B cell (primary cell): ENCODE measurements at regions not wholly inside any gene's neighbourhood (a gene's known extent, or its start where the extent isn't known, plus 50 kb on each side); places are given as distances from the start of the nearest gene placed in this dataset.
"Not testable (repeated sequence)": the region's sequence is repeated elsewhere in the genome, so short reads cannot be mapped to it uniquely, and the experiment has no call there.

ENCODE experiments used
- ATAC-seq: fragments of 200-7000 bp; cut with Tn5 transposase; one replicate; pipeline ENCODE4 v1.10.0; 2021; ENCODE audit warnings: low read depth, mild to moderate bottlenecking, moderate number of reproducible peaks, moderate library complexity
- CTCF ChIA-PET: fragments of 350-600 bp; sonication (Branson Sonifier 250); formaldehyde crosslinking; loops from one replicate; lab custom pipeline; 2021; ENCODE audit warnings: antibody characterized with exemption, inconsistent platforms; lab: Charles Lee
- POLR2A ChIA-PET: fragments of 350-600 bp; sonication (Branson Sonifier 250); formaldehyde crosslinking; loops from one replicate; lab custom pipeline; 2021; ENCODE audit warnings: antibody characterized with exemption; lab: Charles Lee
- DNase-seq: peaks from one replicate; pipeline ENCODE4 v3.0.0; 2013
- H2AFZ ChIP-seq: 2 replicates; pipeline ENCODE4 v1.6.1; 2012; ENCODE audit warnings: mild to moderate bottlenecking, low read depth, low read length; ENCODE audit not compliant: insufficient read depth, poor library complexity, severe bottlenecking
- H3K27ac ChIP-seq, 2 donors: 1 replicate in 1 of 2; 2 replicates in 1 of 2; pipeline ENCODE4 v1.5.1; 2012 to 2013; ENCODE audit warnings: low read length in 2 of 2, mild to moderate bottlenecking in 2 of 2, moderate library complexity in 1 of 2
- H3K27me3 ChIP-seq, 4 experiments: fragments of 200-600 bp in 1 of 4; sonication (generic) in 1 of 4; replicated peaks in 1 of 4; 1 replicate in 2 of 4; 2 replicates in 2 of 4; pipeline versions ENCODE4 v1.6.1 to v1.7.0; 2013 to 2016; ENCODE audit warnings: low read length in 3 of 4, mild to moderate bottlenecking in 2 of 4, mixed read lengths in 1 of 4, moderate library complexity in 1 of 4; ENCODE audit not compliant: insufficient read depth in 4 of 4, control insufficient read depth in 3 of 4; ENCODE audit errors: control extremely low read depth in 1 of 4
- H3K36me3 ChIP-seq, 2 experiments: replicated peaks in 1 of 2; 1 replicate in 1 of 2; 2 replicates in 1 of 2; pipeline versions ENCODE4 v1.6.1 to v1.7.1; 2013; ENCODE audit warnings: low read length in 1 of 2; ENCODE audit not compliant: insufficient read depth in 2 of 2, control insufficient read depth in 1 of 2; ENCODE audit errors: control extremely low read depth in 1 of 2, extremely low read depth in 1 of 2
- H3K4me1 ChIP-seq, 2 donors: fragments of 200-600 bp in 1 of 2; sonication (generic) in 1 of 2; 1 replicate in 1 of 2; 2 replicates in 1 of 2; pipeline versions ENCODE4 v1.5.1 to v1.6.1; 2013 to 2017; ENCODE audit warnings: low read length in 2 of 2; ENCODE audit not compliant: control insufficient read depth in 2 of 2, insufficient read depth in 2 of 2
- H3K4me2 ChIP-seq: replicated peaks from 2 replicates; pipeline ENCODE3; 2012; ENCODE audit warnings: mild to moderate bottlenecking, low read depth, low read length; ENCODE audit not compliant: poor library complexity, severe bottlenecking
- H3K4me3 ChIP-seq, 5 experiments: fragments of 200-600 bp in 1 of 5; sonication (generic) in 1 of 5; 1 replicate in 3 of 5; 2 replicates in 2 of 5; pipeline versions ENCODE4 v1.5.1 to v1.7.0; 2011 to 2016; ENCODE audit warnings: low read length in 4 of 5, mild to moderate bottlenecking in 4 of 5, low read depth in 2 of 5, control low read depth in 1 of 5, moderate library complexity in 1 of 5; ENCODE audit not compliant: insufficient read depth in 1 of 5; ENCODE audit errors: control extremely low read depth in 1 of 5, extremely low read depth in 1 of 5
- H3K79me2 ChIP-seq: fragments of 200-600 bp; sonication (generic); one replicate; pipeline ENCODE4 v1.6.0; 2016; ENCODE audit warnings: low read length; ENCODE audit not compliant: control insufficient read depth, insufficient read depth
- H3K9ac ChIP-seq: fragments of 200-600 bp; sonication (generic); 2 replicates; pipeline ENCODE4 v1.6.1; 2017; ENCODE audit warnings: mild to moderate bottlenecking, low read length, moderate library complexity
- H3K9me3 ChIP-seq, 3 donors: one replicate each; pipeline versions ENCODE4 v1.6.1 to v1.7.1; 2013; ENCODE audit warnings: low read length in 2 of 3; ENCODE audit not compliant: control insufficient read depth in 2 of 3, insufficient read depth in 1 of 3; ENCODE audit errors: control extremely low read depth in 1 of 3
- H4K20me1 ChIP-seq: 2 replicates; pipeline ENCODE4 v1.6.0; 2012; ENCODE audit warnings: mild to moderate bottlenecking, low read length; ENCODE audit not compliant: insufficient read depth, control insufficient read depth, poor library complexity, severe bottlenecking
- H3K27ac Mint-ChIP-seq: one replicate; pipeline ENCODE4 v1.8.0; 2021; ENCODE audit warnings: mixed read lengths
- H3K27me3 Mint-ChIP-seq: one replicate; pipeline ENCODE4 v1.8.0; 2021; ENCODE audit warnings: mixed read lengths
- H3K4me1 Mint-ChIP-seq: one replicate; pipeline ENCODE4 v1.8.0; 2021; ENCODE audit warnings: mixed read lengths
- H3K4me3 Mint-ChIP-seq: one replicate; pipeline ENCODE4 v1.8.0; 2021; ENCODE audit warnings: mixed read lengths
- H3K9me3 Mint-ChIP-seq: one replicate; pipeline ENCODE4 v1.8.0; 2022; ENCODE audit warnings: mixed read lengths; ENCODE audit not compliant: insufficient read depth
- CTCF ChIP-seq: fragments of 200-600 bp; IDR thresholded peaks from one replicate; pipeline ENCODE4 v1.8.0; 2022; ENCODE audit warnings: antibody characterized with exemption, mild to moderate bottlenecking
- EZH2 ChIP-seq: IDR thresholded peaks from 2 replicates; pipeline ENCODE4 v1.6.1; 2012; ENCODE audit warnings: borderline replicate concordance, low read depth, mild to moderate bottlenecking, moderate library complexity, low read length; ENCODE audit not compliant: insufficient read depth, poor library complexity, severe bottlenecking
- WGBS: methylation state at CpG from one replicate; pipeline ENCODE4 v1.1.5; 2013; ENCODE audit warnings: missing lambda C conversion rate; ENCODE audit not compliant: insufficient coverage; 5-methylcytosine and 5-hydroxymethylcytosine counted together
- intact Hi-C: fragments of 100-400 bp; cut with micrococcal nuclease; formaldehyde crosslinking; loops from one replicate; pipeline ENCODE4 v1.10.0; 2022

DNA sequence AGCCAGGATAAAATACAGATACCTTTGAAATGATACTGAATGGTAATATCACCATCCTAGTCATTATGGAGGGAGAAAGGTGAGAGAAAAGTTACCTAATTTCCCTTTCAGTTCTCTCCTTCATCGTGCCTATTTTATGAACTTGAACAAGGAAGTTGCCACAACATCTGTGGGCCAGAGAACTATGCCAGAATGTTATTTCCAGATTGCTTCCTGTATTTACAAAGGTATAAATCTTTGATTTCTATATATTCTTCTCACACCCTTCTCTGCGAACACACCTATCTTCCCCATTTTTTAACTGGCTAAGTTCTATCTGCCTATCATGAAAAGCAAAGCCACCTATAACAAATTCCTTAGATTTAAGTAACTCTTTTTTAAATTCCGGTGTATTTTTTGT lies 163.6 kb upstream of the GRM7 start:
- H3K27ac Mint-ChIP-seq = no peak overlapping the region
- no peaks in the 10 kb centered on the region for H3K36me3 ChIP-seq
- no peaks in the 10 kb centered on the region for H3K4me1 Mint-ChIP-seq
- no peaks in the 10 kb centered on the region for H3K4me1 ChIP-seq
- no peak overlapping the region for H3K4me3 Mint-ChIP-seq
- no peak overlapping the region for H3K4me3 ChIP-seq
- H3K27me3 ChIP-seq = no peaks in the 10 kb centered on the region
- H3K27ac ChIP-seq = no peak overlapping the region
- H3K9ac ChIP-seq = no peak overlapping the region
- intact Hi-C loops = no loop called here
- no CpG with 5 or more reads among the region's 3 CpGs for WGBS
- peaks cover 0 to 4% (median 0%) of the 10 kb centered on the region in 3 donors for H3K9me3 ChIP-seq
- TF ChIP-seq EZH2 (no peak), CTCF (no peak)
- POLR2A ChIA-PET = no interaction called here
- peaks cover 3% of the 10 kb centered on the region for H3K9me3 Mint-ChIP-seq
- no peak for DNase-seq
- CTCF ChIA-PET = no interaction called here
- ATAC-seq = no peak
- H3K27me3 Mint-ChIP-seq = no peaks in the 10 kb centered on the region
- H2AFZ ChIP-seq = no peak overlapping the region
- H3K4me2 ChIP-seq = no peak overlapping the region
- H3K79me2 ChIP-seq = no peaks in the 10 kb centered on the region
- H4K20me1 ChIP-seq = no peaks in the 10 kb centered on the region

GRCh38 chr3:6697722-6698121 lies 163.2 kb upstream of the GRM7 start:
- Mint-ChIP-seq H3K4me3 (no peak overlapping the region), H3K4me1 (no peaks in the 10 kb centered on the region), H3K27me3 (no peaks in the 10 kb centered on the region), H3K27ac (no peak overlapping the region), H3K9me3 (peaks cover 3% of the 10 kb centered on the region)
- H3K4me1 ChIP-seq = no peaks in the 10 kb centered on the region
- POLR2A ChIA-PET = no interaction called here
- H3K4me2 ChIP-seq = no peak overlapping the region
- no peak for TF ChIP-seq CTCF
- TF ChIP-seq EZH2 = no peak
- H3K27ac ChIP-seq = no peak overlapping the region
- H2AFZ ChIP-seq = no peak overlapping the region
- H3K36me3 ChIP-seq = no peaks in the 10 kb centered on the region
- H3K9ac ChIP-seq = no peak overlapping the region
- no peak for DNase-seq
- H3K4me3 ChIP-seq = no peak overlapping the region
- H3K79me2 ChIP-seq = no peaks in the 10 kb centered on the region
- peaks cover 0 to 4% (median 0%) of the 10 kb centered on the region in 3 donors for H3K9me3 ChIP-seq
- H3K27me3 ChIP-seq = no peaks in the 10 kb centered on the region
- CTCF ChIA-PET = no interaction called here
- ATAC-seq = no peak
- WGBS = 53% methylated on average over 2 of the region's 6 CpGs
- intact Hi-C loops = no loop called here
- no peaks in the 10 kb centered on the region for H4K20me1 ChIP-seq

- H3K27ac ChIP-seq, H2AFZ ChIP-seq, H3K4me1 Mint-ChIP-seq, ATAC-seq, H3K9ac ChIP-seq, DNase-seq, H3K27me3 Mint-ChIP-seq, H3K27ac Mint-ChIP-seq, H3K4me1 ChIP-seq, H3K4me3 ChIP-seq, H4K20me1 ChIP-seq, intact Hi-C loops, H3K36me3 ChIP-seq, H3K9me3 Mint-ChIP-seq, POLR2A ChIA-PET, H3K79me2 ChIP-seq, H3K4me2 ChIP-seq, H3K9me3 ChIP-seq, H3K27me3 ChIP-seq, H3K4me3 Mint-ChIP-seq, CTCF ChIA-PET: not testable (repeated sequence)
- no CpG with 5 or more reads among the region's 5 CpGs for WGBS
These were observed 156.1 kb upstream of the GRM7 start for GRCh38 chr3:6704817-6705216.
